ENCODE measurements at regions not wholly inside any gene's neighbourhood (a gene's known extent, or its start where the extent isn't known, plus 50 kb on each side); places are given as distances from the start of the nearest gene placed in this dataset.

DNA sequence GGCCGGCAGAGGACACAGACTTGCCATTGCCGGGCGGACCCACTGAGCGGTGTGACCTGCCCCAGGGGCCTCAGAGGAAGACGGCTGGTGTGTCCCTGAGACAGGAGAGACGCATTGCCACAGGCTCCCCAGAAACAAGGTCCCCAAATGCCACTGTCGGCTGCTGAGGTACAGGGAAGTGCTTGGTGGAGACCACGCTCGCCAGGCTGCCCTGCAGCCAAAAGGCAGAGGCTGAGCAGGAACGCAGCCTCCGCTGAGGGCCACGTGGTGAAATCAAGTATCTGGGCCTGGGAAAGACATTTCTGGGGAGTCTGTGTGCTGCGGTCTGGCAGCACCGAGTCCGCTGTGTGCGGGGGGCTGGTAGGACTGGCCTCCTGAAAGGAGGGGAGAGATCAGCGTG is 794.9 kb downstream of the BRD1 start:
- no peak for TF ChIP-seq POLR2A (IDR thresholded peaks at IDR 0.05)
- TF ChIP-seq, protein P1, sequence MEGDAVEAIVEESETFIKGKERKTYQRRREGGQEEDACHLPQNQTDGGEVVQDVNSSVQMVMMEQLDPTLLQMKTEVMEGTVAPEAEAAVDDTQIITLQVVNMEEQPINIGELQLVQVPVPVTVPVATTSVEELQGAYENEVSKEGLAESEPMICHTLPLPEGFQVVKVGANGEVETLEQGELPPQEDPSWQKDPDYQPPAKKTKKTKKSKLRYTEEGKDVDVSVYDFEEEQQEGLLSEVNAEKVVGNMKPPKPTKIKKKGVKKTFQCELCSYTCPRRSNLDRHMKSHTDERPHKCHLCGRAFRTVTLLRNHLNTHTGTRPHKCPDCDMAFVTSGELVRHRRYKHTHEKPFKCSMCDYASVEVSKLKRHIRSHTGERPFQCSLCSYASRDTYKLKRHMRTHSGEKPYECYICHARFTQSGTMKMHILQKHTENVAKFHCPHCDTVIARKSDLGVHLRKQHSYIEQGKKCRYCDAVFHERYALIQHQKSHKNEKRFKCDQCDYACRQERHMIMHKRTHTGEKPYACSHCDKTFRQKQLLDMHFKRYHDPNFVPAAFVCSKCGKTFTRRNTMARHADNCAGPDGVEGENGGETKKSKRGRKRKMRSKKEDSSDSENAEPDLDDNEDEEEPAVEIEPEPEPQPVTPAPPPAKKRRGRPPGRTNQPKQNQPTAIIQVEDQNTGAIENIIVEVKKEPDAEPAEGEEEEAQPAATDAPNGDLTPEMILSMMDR (IDR thresholded peaks at IDR 0.05), result no peak

Measured in adrenal gland (tissue), 5 donors.